GM12878 (cell line): ENCODE measurements at regions not wholly inside any gene's neighbourhood (a gene's known extent, or its start where the extent isn't known, plus 50 kb on each side); places are given as distances from the start of the nearest gene placed in this dataset.

Experiments
- ATAC-seq: fragments of 200-7000 bp; cut with Tn5 transposase; 3 replicates; pipeline ENCODE4 v1.9.1; 2020; ENCODE audit warnings: mild to moderate bottlenecking, moderate library complexity
- BruUV-seq: library from RNA; stranded (reverse); fragments of 400-500 nt; replicated peaks from 2 replicates; lab custom pipeline; 2021; lab: Mats Ljungman, UMichigan
- CTCF ChIA-PET: fragments of 300-600 bp; sonication (Branson Sonifier 250); formaldehyde crosslinking; extraction: SDS; loops from one replicate; lab custom pipeline; 2021; ENCODE audit warnings: inconsistent platforms; lab: Yijun Ruan, JAX
- POLR2A ChIA-PET: fragments of 350-600 bp; formaldehyde crosslinking; extraction: SDS; loops from one replicate; lab custom pipeline; 2021; ENCODE audit warnings: inconsistent platforms; lab: Charles Lee
- RAD21 ChIA-PET: fragments of 300-600 bp; sonication (Branson Sonifier 250); formaldehyde crosslinking; loops from one replicate; lab custom pipeline; 2023; ENCODE audit warnings: antibody characterized with exemption; ENCODE audit not compliant: unreplicated experiment; lab: Charles Lee
- SMC1A ChIA-PET: fragments of 300-600 bp; sonication (Branson Sonifier 250); formaldehyde crosslinking; loops from one replicate; lab custom pipeline; 2023; ENCODE audit not compliant: unreplicated experiment, uncharacterized antibody; lab: Charles Lee
- DNase-seq: peaks from one replicate; pipeline ENCODE4 v3.0.0-alpha.2; 2011; ENCODE audit warnings: low read depth, low spot score
- FAIRE-seq: peaks from 3 replicates; lab custom pipeline; 2011; peaks lifted over from hg19 to GRCh38; lab: Jason Lieb, UNC
- H2AFZ ChIP-seq: 2 replicates; pipeline ENCODE4 v1.6.0; 2011; ENCODE audit warnings: low read depth, low read length, control low read depth; ENCODE audit not compliant: control insufficient read depth
- H3K27ac ChIP-seq: 2 replicates; pipeline ENCODE4 v1.5.1; 2011; ENCODE audit warnings: control low read depth; ENCODE audit not compliant: control insufficient read depth, insufficient read depth
- H3K27me3 ChIP-seq, 2 experiments: replicated peaks in 1 of 2; 2 replicates each; pipeline versions ENCODE4 v1.6.0 to v1.6.1; 2011; ENCODE audit warnings: low read length in 1 of 2; ENCODE audit not compliant: control insufficient read depth in 2 of 2, insufficient read depth in 2 of 2
- H3K36me3 ChIP-seq, 2 experiments: 2 replicates each; pipeline ENCODE4 v1.5.1; 2011; ENCODE audit warnings: low read length in 1 of 2; ENCODE audit not compliant: control insufficient read depth in 2 of 2, insufficient read depth in 2 of 2
- H3K4me1 ChIP-seq: 2 replicates; pipeline ENCODE4 v1.6.1; 2011; ENCODE audit warnings: mild to moderate bottlenecking, low read length, moderate library complexity, mixed read lengths; ENCODE audit not compliant: control insufficient read depth, insufficient read depth
- H3K4me2 ChIP-seq: 2 replicates; pipeline ENCODE4 v1.6.0; 2011; ENCODE audit warnings: control low read depth; ENCODE audit not compliant: control insufficient read depth, insufficient read depth
- H3K4me3 ChIP-seq: fragments of 200-600 bp; sonication (generic); 2 replicates; pipeline ENCODE4 v1.5.1; 2016
- H3K79me2 ChIP-seq: 2 replicates; pipeline ENCODE4 v1.6.0; 2011; ENCODE audit warnings: low read length; ENCODE audit not compliant: control insufficient read depth, insufficient read depth
- H3K9ac ChIP-seq: 2 replicates; pipeline ENCODE4 v1.8.0; 2011; ENCODE audit warnings: low read length, control low read depth, mixed read lengths; ENCODE audit not compliant: control insufficient read depth, insufficient read depth
- H3K9me3 ChIP-seq: replicated peaks from 3 replicates; pipeline ENCODE4 v1.5.1; 2011; ENCODE audit warnings: mild to moderate bottlenecking, low read length; ENCODE audit not compliant: control insufficient read depth, insufficient read depth
- H4K20me1 ChIP-seq: 2 replicates; pipeline ENCODE4 v1.6.0; 2011; ENCODE audit not compliant: control insufficient read depth, insufficient read depth
- BRCA1 ChIP-seq: IDR thresholded peaks from 2 replicates; pipeline ENCODE4 v1.6.1; 2011; ENCODE audit warnings: low read depth, low read length, improper control_type of control experiment
- CHD1 ChIP-seq: IDR thresholded peaks from 2 replicates; pipeline ENCODE4 v1.6.1; 2012; ENCODE audit warnings: low read depth, low read length, improper control_type of control experiment
- CHD4 ChIP-seq: fragments of 200-600 bp; sonication (generic); IDR thresholded peaks from 2 replicates; pipeline ENCODE4 v1.6.1; 2016; ENCODE audit warnings: mild to moderate bottlenecking
- HCFC1 ChIP-seq: fragments of 150-350 bp; IDR thresholded peaks from 2 replicates; pipeline ENCODE4 v1.6.1; 2014; ENCODE audit warnings: low read length
- LARP7 ChIP-seq: fragments of 450-650 bp; IDR thresholded peaks from 2 replicates; pipeline ENCODE4 v1.6.1; 2017; ENCODE audit warnings: mild to moderate bottlenecking
- MXI1 ChIP-seq: fragments of 150-350 bp; IDR thresholded peaks from 2 replicates; pipeline ENCODE4 v1.6.1; 2011; ENCODE audit warnings: low read depth, mild to moderate bottlenecking, inconsistent platforms, low read length, improper control_type of control experiment
- NBN ChIP-seq: fragments of 450-650 bp; IDR thresholded peaks from 2 replicates; pipeline ENCODE4 v1.6.1; 2016
- NFXL1 ChIP-seq: fragments of 450-650 bp; IDR thresholded peaks from 2 replicates; pipeline ENCODE4 v1.6.1; 2017; ENCODE audit warnings: antibody characterized with exemption, mild to moderate bottlenecking, borderline replicate concordance
- POLR2AphosphoS2 ChIP-seq: IDR thresholded peaks from 2 replicates; pipeline ENCODE4 v1.6.1; 2011; ENCODE audit warnings: low read depth, mild to moderate bottlenecking, low read length, improper control_type of control experiment, moderate library complexity
- RELA ChIP-seq: fragments of 450-650 bp; IDR thresholded peaks from 2 replicates; pipeline ENCODE4 v1.8.0; 2014; ENCODE audit warnings: borderline replicate concordance; ENCODE audit not compliant: partially characterized antibody
- SIX5 ChIP-seq: IDR thresholded peaks from 2 replicates; pipeline ENCODE4 v1.6.1; 2011; ENCODE audit warnings: mild to moderate bottlenecking, low read depth, low read length, moderate library complexity; ENCODE audit not compliant: severe bottlenecking
- SMAD5 ChIP-seq: IDR thresholded peaks from 2 replicates; pipeline ENCODE4 v1.6.1; 2016; ENCODE audit warnings: antibody characterized with exemption, low read depth
- SP1 ChIP-seq: IDR thresholded peaks from one replicate; pipeline ENCODE4 v1.6.1; 2011; ENCODE audit warnings: low read depth, low read length
- ZNF217 ChIP-seq: fragments of 450-650 bp; IDR thresholded peaks from 2 replicates; pipeline ENCODE4 v1.6.1; 2017; ENCODE audit warnings: antibody characterized with exemption, mild to moderate bottlenecking
- ZNF384 ChIP-seq: IDR thresholded peaks from 2 replicates; pipeline ENCODE4 v1.6.1; 2012; ENCODE audit warnings: low read depth, mild to moderate bottlenecking, low read length, improper control_type of control experiment, borderline replicate concordance
- WGBS: methylation state at CpG from one replicate; pipeline ENCODE4 v1.1.6; 2016; ENCODE audit warnings: low lambda C conversion rate; ENCODE audit not compliant: insufficient replicate concordance, insufficient coverage; ENCODE audit errors: missing lambda C conversion rate; 5-methylcytosine and 5-hydroxymethylcytosine counted together
- in situ Hi-C: fragments of 300-500 bp; cut with MboI; formaldehyde crosslinking; loops from 9 replicates; pipeline ENCODE4 v1.14.3; 2018; ENCODE audit warnings: mixed read lengths
- intact Hi-C: fragments of 100-400 bp; cut with micrococcal nuclease; formaldehyde crosslinking; loops from one replicate; pipeline ENCODE4 v1.14.2; 2022; ENCODE audit not compliant: unreplicated experiment
- TF ChIP-seq, protein P1 (sequence below): fragments of 450-650 bp; IDR thresholded peaks from 2 replicates; pipeline ENCODE4 v1.6.1; 2016; ENCODE audit warnings: mild to moderate bottlenecking, moderate library complexity, borderline replicate concordance
- TF ChIP-seq, protein P2 (sequence below): IDR thresholded peaks from 2 replicates; pipeline ENCODE4 v1.6.1; 2011; ENCODE audit warnings: low read depth, low read length, improper control_type of control experiment, borderline replicate concordance
- TF ChIP-seq, protein P3 (sequence below): fragments of 450-650 bp; IDR thresholded peaks from 2 replicates; pipeline ENCODE4 v1.6.1; 2017; ENCODE audit warnings: low read depth, mild to moderate bottlenecking, moderate library complexity

DNA sequence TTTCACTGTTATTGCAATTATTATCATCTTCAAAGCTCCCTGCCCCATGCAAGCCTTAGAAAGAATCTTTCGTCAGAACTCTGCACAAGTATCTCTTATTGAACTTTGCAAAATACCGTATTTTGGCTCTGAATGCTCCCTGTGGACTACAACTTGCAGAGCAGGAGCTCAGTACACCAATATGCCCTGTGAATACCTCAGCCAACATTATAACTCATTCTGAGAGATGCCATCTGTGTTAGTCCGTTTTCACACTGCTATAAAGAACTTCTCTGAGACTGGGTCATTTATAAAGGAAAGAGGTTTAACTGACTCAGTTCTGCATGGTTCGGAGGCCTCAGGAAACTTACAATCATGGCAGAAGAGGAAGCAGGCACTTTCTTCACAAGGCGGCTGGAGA is 87.2 kb upstream of the XYLT1 start:
- no peaks in the 10 kb centered on the region for H3K36me3 ChIP-seq
- H3K4me3 ChIP-seq = no peak overlapping the region
- H3K4me2 ChIP-seq = no peak overlapping the region
- 8% methylated on average over 5 of the region's 5 CpGs for whole genome bisulfite sequencing
- no peaks in the 10 kb centered on the region for H3K79me2 ChIP-seq
- SMC1A ChIA-PET = interaction anchor here (0.9 to 1.3 kb wide), 3 partner anchors 17 to 21 kb away, joined by 3 read pairs; no protein-coding TSS in a partner anchor
- H3K27ac ChIP-seq = no peak overlapping the region
- no TSS peak for BruUV-seq
- DNase-seq (no peak), ATAC-seq (no peak), FAIRE-seq (no peak)
- no peaks in the 10 kb centered on the region; a peak in 2 of 4 replicates for H3K27me3 ChIP-seq
- intact Hi-C loops (loop anchor here (10.0 kb wide), 1 partner anchor 57 kb away; no protein-coding TSS in a partner anchor), in situ Hi-C loops (loop anchor here (25.0 kb wide), 1 partner anchor 1204 kb away; no protein-coding TSS in a partner anchor)
- no peaks in the 10 kb centered on the region for H3K9me3 ChIP-seq
- no peaks in the 10 kb centered on the region for H4K20me1 ChIP-seq
- no peak overlapping the region for H3K9ac ChIP-seq
- RAD21 ChIA-PET = interaction anchor here (0.7 to 1.2 kb wide), 3 partner anchors 20 to 1202 kb away, joined by 3 read pairs; no protein-coding TSS in a partner anchor
- TF ChIP-seq MXI1 = no peak
- no peak for TF ChIP-seq LARP7
- TF ChIP-seq NFXL1 = no peak
- TF ChIP-seq POLR2AphosphoS2 = no peak
- TF ChIP-seq, protein P1, sequence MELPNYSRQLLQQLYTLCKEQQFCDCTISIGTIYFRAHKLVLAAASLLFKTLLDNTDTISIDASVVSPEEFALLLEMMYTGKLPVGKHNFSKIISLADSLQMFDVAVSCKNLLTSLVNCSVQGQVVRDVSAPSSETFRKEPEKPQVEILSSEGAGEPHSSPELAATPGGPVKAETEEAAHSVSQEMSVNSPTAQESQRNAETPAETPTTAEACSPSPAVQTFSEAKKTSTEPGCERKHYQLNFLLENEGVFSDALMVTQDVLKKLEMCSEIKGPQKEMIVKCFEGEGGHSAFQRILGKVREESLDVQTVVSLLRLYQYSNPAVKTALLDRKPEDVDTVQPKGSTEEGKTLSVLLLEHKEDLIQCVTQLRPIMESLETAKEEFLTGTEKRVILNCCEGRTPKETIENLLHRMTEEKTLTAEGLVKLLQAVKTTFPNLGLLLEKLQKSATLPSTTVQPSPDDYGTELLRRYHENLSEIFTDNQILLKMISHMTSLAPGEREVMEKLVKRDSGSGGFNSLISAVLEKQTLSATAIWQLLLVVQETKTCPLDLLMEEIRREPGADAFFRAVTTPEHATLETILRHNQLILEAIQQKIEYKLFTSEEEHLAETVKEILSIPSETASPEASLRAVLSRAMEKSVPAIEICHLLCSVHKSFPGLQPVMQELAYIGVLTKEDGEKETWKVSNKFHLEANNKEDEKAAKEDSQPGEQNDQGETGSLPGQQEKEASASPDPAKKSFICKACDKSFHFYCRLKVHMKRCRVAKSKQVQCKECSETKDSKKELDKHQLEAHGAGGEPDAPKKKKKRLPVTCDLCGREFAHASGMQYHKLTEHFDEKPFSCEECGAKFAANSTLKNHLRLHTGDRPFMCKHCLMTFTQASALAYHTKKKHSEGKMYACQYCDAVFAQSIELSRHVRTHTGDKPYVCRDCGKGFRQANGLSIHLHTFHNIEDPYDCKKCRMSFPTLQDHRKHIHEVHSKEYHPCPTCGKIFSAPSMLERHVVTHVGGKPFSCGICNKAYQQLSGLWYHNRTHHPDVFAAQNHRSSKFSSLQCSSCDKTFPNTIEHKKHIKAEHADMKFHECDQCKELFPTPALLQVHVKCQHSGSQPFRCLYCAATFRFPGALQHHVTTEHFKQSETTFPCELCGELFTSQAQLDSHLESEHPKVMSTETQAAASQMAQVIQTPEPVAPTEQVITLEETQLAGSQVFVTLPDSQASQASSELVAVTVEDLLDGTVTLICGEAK = no peak
- no peak for TF ChIP-seq CHD4
- TF ChIP-seq NBN = no peak
- no peak for TF ChIP-seq ZNF384
- no peak for TF ChIP-seq SP1
- TF ChIP-seq, protein P2, sequence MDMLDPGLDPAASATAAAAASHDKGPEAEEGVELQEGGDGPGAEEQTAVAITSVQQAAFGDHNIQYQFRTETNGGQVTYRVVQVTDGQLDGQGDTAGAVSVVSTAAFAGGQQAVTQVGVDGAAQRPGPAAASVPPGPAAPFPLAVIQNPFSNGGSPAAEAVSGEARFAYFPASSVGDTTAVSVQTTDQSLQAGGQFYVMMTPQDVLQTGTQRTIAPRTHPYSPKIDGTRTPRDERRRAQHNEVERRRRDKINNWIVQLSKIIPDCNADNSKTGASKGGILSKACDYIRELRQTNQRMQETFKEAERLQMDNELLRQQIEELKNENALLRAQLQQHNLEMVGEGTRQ = no peak
- TF ChIP-seq RELA = no peak
- TF ChIP-seq CHD1 = no peak
- TF ChIP-seq HCFC1 = no peak
- TF ChIP-seq BRCA1 = no peak
- TF ChIP-seq, protein P3, sequence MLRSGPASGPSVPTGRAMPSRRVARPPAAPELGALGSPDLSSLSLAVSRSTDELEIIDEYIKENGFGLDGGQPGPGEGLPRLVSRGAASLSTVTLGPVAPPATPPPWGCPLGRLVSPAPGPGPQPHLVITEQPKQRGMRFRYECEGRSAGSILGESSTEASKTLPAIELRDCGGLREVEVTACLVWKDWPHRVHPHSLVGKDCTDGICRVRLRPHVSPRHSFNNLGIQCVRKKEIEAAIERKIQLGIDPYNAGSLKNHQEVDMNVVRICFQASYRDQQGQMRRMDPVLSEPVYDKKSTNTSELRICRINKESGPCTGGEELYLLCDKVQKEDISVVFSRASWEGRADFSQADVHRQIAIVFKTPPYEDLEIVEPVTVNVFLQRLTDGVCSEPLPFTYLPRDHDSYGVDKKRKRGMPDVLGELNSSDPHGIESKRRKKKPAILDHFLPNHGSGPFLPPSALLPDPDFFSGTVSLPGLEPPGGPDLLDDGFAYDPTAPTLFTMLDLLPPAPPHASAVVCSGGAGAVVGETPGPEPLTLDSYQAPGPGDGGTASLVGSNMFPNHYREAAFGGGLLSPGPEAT = no peak
- no peak for TF ChIP-seq SMAD5
- no peak for TF ChIP-seq ZNF217
- no peak for TF ChIP-seq SIX5
- no peak overlapping the region for H2AFZ ChIP-seq
- CTCF ChIA-PET = interaction anchor here (0.7 to 3.2 kb wide), 4 partner anchors 9 to 198 kb away, joined by 3 to 33 read pairs (median 5); no protein-coding TSS in a partner anchor
- H3K4me1 ChIP-seq = peaks cover 7% of the 10 kb centered on the region; the same call in 1 of the 2 replicates
- POLR2A ChIA-PET = no interaction called here
